SK-N-SH (cell line): ENCODE measurements at regions not wholly inside any gene's neighbourhood (a gene's known extent, or its start where the extent isn't known, plus 50 kb on each side); places are given as distances from the start of the nearest gene placed in this dataset.

ENCODE experiments used
- CTCF ChIA-PET: fragments of 300-600, 350-600 bp; formaldehyde crosslinking; extraction: SDS; loops from one replicate; lab custom pipeline; 2021; lab: Yijun Ruan, JAX
- POLR2A ChIA-PET: fragments of 350-600 bp; sonication (Branson Sonifier 250); formaldehyde crosslinking; extraction: SDS; loops from one replicate; lab custom pipeline; 2020; ENCODE audit warnings: antibody characterized with exemption, inconsistent platforms; lab: Yijun Ruan, JAX
- DNase-seq: peaks from one replicate; pipeline ENCODE4 v3.0.0; 2012
- H2AFZ ChIP-seq: fragments of 200-600 bp; sonication (generic); 2 replicates; pipeline ENCODE4 v1.8.1; 2016; ENCODE audit warnings: antibody characterized with exemption, mild to moderate bottlenecking, low read depth
- H3F3A ChIP-seq: fragments of 200-600 bp; sonication (generic); replicated peaks from 2 replicates; pipeline ENCODE3; 2016; ENCODE audit warnings: antibody characterized with exemption, mild to moderate bottlenecking; ENCODE audit not compliant: insufficient read depth
- H3K27ac ChIP-seq, 2 experiments: fragments of 200-500 bp in 1 of 2; fragments of 200-600 bp in 1 of 2; sonication (Bioruptor generic) in 1 of 2; sonication (generic), shearing (Covaris generic) in 1 of 2; 2 replicates each; pipeline versions ENCODE4 v1.5.1 to v1.6.1; 2014 to 2016; ENCODE audit warnings: low read depth in 2 of 2, inconsistent platforms in 1 of 2, low read length in 1 of 2, mild to moderate bottlenecking in 1 of 2, mixed read lengths in 1 of 2
- H3K27me3 ChIP-seq: fragments of 200-600 bp; sonication (generic), shearing (Covaris generic); 2 replicates; pipeline ENCODE4 v1.6.1; 2016; ENCODE audit warnings: mixed run types; ENCODE audit not compliant: insufficient read depth
- H3K36me3 ChIP-seq, 2 experiments: fragments of 200-500 bp in 1 of 2; fragments of 200-600 bp in 1 of 2; sonication (Bioruptor generic) in 1 of 2; sonication (generic) in 1 of 2; replicated peaks in 1 of 2; 2 replicates each; pipeline versions ENCODE3 to v1.5.1; 2014 to 2016; ENCODE audit warnings: low read length in 1 of 2, mild to moderate bottlenecking in 1 of 2; ENCODE audit not compliant: insufficient read depth in 2 of 2, control insufficient read depth in 1 of 2
- H3K4me1 ChIP-seq, 2 experiments: fragments of 200-500 bp in 1 of 2; fragments of 200-600 bp in 1 of 2; sonication (Bioruptor generic) in 1 of 2; sonication (generic), shearing (Covaris generic) in 1 of 2; 2 replicates each; pipeline versions ENCODE4 v1.5.1 to v1.6.1; 2014 to 2016; ENCODE audit warnings: low read depth in 1 of 2, low read length in 1 of 2, mixed run types in 1 of 2; ENCODE audit not compliant: insufficient read depth in 2 of 2, control insufficient read depth in 1 of 2
- H3K4me2 ChIP-seq: fragments of 200-600 bp; sonication (generic), shearing (Covaris generic); 2 replicates; pipeline ENCODE4 v1.6.1; 2017; ENCODE audit warnings: mixed run types
- H3K4me3 ChIP-seq, 2 experiments: fragments of 200-500 bp in 1 of 2; fragments of 200-600 bp in 1 of 2; sonication (Bioruptor generic) in 1 of 2; sonication (generic), shearing (Covaris generic) in 1 of 2; 2 replicates each; pipeline versions ENCODE4 v1.5.1 to v1.8.1; 2014 to 2016; ENCODE audit warnings: low read depth in 2 of 2, inconsistent platforms in 1 of 2, low read length in 1 of 2, mild to moderate bottlenecking in 1 of 2, mixed read lengths in 1 of 2, moderate library complexity in 1 of 2
- H3K79me2 ChIP-seq: fragments of 200-600 bp; sonication (generic); 2 replicates; pipeline ENCODE4 v1.8.1; 2017; ENCODE audit warnings: mild to moderate bottlenecking; ENCODE audit not compliant: insufficient read depth
- H3K9ac ChIP-seq: fragments of 200-600 bp; sonication (generic); 2 replicates; pipeline ENCODE4 v1.6.1; 2017; ENCODE audit warnings: mixed run types
- H3K9me2 ChIP-seq: fragments of 200-600 bp; sonication (generic); 2 replicates; pipeline ENCODE4 v1.6.1; 2017; ENCODE audit warnings: mixed run types
- H3K9me3 ChIP-seq: fragments of 200-600 bp; sonication (generic); 2 replicates; pipeline ENCODE4 v1.6.1; 2017; ENCODE audit warnings: mixed run types, mild to moderate bottlenecking, moderate library complexity
- H4K20me1 ChIP-seq: fragments of 200-600 bp; sonication (generic); 2 replicates; pipeline ENCODE4 v1.6.1; 2017; ENCODE audit warnings: mild to moderate bottlenecking, mixed run types; ENCODE audit not compliant: insufficient read depth
- CHD2 ChIP-seq: fragments of 150-350 bp; IDR thresholded peaks from 2 replicates; pipeline ENCODE4 v1.6.1; 2018; ENCODE audit warnings: low read length; ENCODE audit not compliant: partially characterized antibody
- EP300 ChIP-seq, 2 experiments: IDR thresholded peaks; 2 replicates each; pipeline versions ENCODE4 v1.4.0 to v1.6.1; 2012; ENCODE audit warnings: borderline replicate concordance in 1 of 2, low read depth in 1 of 2, low read length in 1 of 2
- FOSL2 ChIP-seq: IDR thresholded peaks from 2 replicates; pipeline ENCODE4 v1.4.0; 2012; ENCODE audit warnings: low read depth, mild to moderate bottlenecking, moderate library complexity, borderline replicate concordance
- FOXJ3 ChIP-seq: sonication (generic); formaldehyde crosslinking; IDR thresholded peaks from 2 replicates; pipeline ENCODE4 v1.5.1; 2020; ENCODE audit warnings: mild to moderate bottlenecking, missing genetic modification reagents
- FOXM1 ChIP-seq: IDR thresholded peaks from 2 replicates; pipeline ENCODE4 v1.4.0; 2012; ENCODE audit warnings: low read depth, mild to moderate bottlenecking
- GABPA ChIP-seq: IDR thresholded peaks from 2 replicates; pipeline ENCODE4 v1.4.0; 2012; ENCODE audit warnings: low read depth, mild to moderate bottlenecking
- JUND ChIP-seq: IDR thresholded peaks from 2 replicates; pipeline ENCODE4 v1.4.0; 2012
- MEF2A ChIP-seq: IDR thresholded peaks from 2 replicates; pipeline ENCODE4 v1.4.0; 2012; ENCODE audit warnings: low read depth, borderline replicate concordance
- POLR2AphosphoS5 ChIP-seq: IDR thresholded peaks from 2 replicates; pipeline ENCODE4 v1.6.1; 2012; ENCODE audit warnings: low read depth, low read length
- RAD21 ChIP-seq: IDR thresholded peaks from 2 replicates; pipeline ENCODE4 v1.6.1; 2012; ENCODE audit warnings: mild to moderate bottlenecking, low read length
- RCOR1 ChIP-seq: fragments of 150-350 bp; IDR thresholded peaks from 2 replicates; pipeline ENCODE4 v1.6.1; 2017; ENCODE audit warnings: antibody characterized with exemption, low read length
- RFX5 ChIP-seq: IDR thresholded peaks from 2 replicates; pipeline ENCODE4 v1.6.1; 2012; ENCODE audit warnings: mild to moderate bottlenecking, improper control_type of control experiment, low read length
- RXRA ChIP-seq: IDR thresholded peaks from 2 replicates; pipeline ENCODE4 v1.4.0; 2012; ENCODE audit warnings: low read depth, mild to moderate bottlenecking, borderline replicate concordance
- SIN3A ChIP-seq: IDR thresholded peaks from 2 replicates; pipeline ENCODE4 v1.6.1; 2012; ENCODE audit warnings: low read depth, mild to moderate bottlenecking, low read length, moderate library complexity, borderline replicate concordance
- SMC3 ChIP-seq: IDR thresholded peaks from 2 replicates; pipeline ENCODE4 v1.6.1; 2012; ENCODE audit warnings: low read depth, low read length, improper control_type of control experiment
- TCF12 ChIP-seq: IDR thresholded peaks from 2 replicates; pipeline ENCODE4 v1.4.0; 2012
- TEAD4 ChIP-seq: IDR thresholded peaks from 2 replicates; pipeline ENCODE4 v1.4.0; 2012; ENCODE audit warnings: mild to moderate bottlenecking, borderline replicate concordance; ENCODE audit not compliant: insufficient read depth
- WGBS: methylation state at CpG from one replicate; pipeline ENCODE4 v1.1.6; 2017; ENCODE audit warnings: low lambda C conversion rate; 5-methylcytosine and 5-hydroxymethylcytosine counted together
- TF ChIP-seq, protein P1 (sequence below): IDR thresholded peaks from 2 replicates; pipeline ENCODE4 v1.4.0; 2012; ENCODE audit warnings: low read depth
- TF ChIP-seq, protein P2 (sequence below): IDR thresholded peaks from 2 replicates; pipeline ENCODE4 v1.6.1; 2012; ENCODE audit warnings: mild to moderate bottlenecking, low read depth, low read length, moderate library complexity
- TF ChIP-seq, protein P3 (sequence below): IDR thresholded peaks from 2 replicates; pipeline ENCODE4 v1.4.0; 2012; ENCODE audit warnings: low read depth, borderline replicate concordance
- TF ChIP-seq, protein P4 (sequence below): IDR thresholded peaks from 2 replicates; pipeline ENCODE4; 2012

DNA sequence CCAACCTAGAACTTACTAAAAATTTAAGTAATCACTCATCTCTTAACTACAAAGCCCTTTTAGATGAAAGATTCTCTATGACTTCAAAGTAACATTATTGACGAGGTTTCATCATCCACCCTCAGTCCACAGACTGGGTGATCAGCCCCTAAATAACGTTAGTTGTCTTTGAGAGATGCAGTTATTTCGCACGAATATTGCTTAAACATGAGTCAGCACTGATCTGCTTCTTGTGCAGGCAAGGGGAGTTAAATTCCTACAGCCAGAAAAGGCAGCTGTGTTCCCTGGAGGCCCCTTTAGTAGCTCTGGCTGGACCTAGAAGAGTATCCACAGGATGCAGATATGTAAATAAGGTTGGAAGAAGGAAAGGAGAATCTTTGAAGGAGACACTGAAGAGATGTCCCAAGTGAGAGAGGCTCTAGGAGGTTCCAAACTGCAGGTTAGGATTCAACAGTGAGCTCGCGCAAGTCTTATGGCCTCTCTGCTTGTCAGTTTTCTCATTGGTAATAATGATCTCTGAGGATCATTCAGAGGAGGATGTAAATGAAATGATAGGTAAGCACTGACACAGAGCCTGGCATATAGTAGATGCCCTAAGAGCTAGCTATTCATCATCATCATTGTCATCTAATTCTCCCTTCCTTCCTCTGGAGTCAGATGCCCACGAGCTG is 122.2 kb upstream of the MAN2A1 start:
- no peak for TF ChIP-seq EP300 (IDR thresholded peaks at IDR 0.05; ENCODE audit: borderline replicate concordance in 1 of 2, low read depth in 1 of 2, low read length in 1 of 2)
- no peak for TF ChIP-seq FOXM1
- TF ChIP-seq, protein P1, sequence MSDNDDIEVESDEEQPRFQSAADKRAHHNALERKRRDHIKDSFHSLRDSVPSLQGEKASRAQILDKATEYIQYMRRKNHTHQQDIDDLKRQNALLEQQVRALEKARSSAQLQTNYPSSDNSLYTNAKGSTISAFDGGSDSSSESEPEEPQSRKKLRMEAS: no peak
- TF ChIP-seq RFX5: no peak
- no peak for TF ChIP-seq JUND
- TF ChIP-seq, protein P2, sequence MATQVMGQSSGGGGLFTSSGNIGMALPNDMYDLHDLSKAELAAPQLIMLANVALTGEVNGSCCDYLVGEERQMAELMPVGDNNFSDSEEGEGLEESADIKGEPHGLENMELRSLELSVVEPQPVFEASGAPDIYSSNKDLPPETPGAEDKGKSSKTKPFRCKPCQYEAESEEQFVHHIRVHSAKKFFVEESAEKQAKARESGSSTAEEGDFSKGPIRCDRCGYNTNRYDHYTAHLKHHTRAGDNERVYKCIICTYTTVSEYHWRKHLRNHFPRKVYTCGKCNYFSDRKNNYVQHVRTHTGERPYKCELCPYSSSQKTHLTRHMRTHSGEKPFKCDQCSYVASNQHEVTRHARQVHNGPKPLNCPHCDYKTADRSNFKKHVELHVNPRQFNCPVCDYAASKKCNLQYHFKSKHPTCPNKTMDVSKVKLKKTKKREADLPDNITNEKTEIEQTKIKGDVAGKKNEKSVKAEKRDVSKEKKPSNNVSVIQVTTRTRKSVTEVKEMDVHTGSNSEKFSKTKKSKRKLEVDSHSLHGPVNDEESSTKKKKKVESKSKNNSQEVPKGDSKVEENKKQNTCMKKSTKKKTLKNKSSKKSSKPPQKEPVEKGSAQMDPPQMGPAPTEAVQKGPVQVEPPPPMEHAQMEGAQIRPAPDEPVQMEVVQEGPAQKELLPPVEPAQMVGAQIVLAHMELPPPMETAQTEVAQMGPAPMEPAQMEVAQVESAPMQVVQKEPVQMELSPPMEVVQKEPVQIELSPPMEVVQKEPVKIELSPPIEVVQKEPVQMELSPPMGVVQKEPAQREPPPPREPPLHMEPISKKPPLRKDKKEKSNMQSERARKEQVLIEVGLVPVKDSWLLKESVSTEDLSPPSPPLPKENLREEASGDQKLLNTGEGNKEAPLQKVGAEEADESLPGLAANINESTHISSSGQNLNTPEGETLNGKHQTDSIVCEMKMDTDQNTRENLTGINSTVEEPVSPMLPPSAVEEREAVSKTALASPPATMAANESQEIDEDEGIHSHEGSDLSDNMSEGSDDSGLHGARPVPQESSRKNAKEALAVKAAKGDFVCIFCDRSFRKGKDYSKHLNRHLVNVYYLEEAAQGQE: no peak
- no peak for TF ChIP-seq TEAD4
- no peak for TF ChIP-seq CHD2
- no peak for TF ChIP-seq FOXJ3 (CRISPR knock-in tag)
- WGBS: 59% methylated on average over 7 of the region's 7 CpGs
- CTCF ChIA-PET: interaction anchor here (1.1 kb wide), 1 partner anchor 11 kb away, joined by 3 read pairs; no protein-coding TSS in a partner anchor

DNA sequence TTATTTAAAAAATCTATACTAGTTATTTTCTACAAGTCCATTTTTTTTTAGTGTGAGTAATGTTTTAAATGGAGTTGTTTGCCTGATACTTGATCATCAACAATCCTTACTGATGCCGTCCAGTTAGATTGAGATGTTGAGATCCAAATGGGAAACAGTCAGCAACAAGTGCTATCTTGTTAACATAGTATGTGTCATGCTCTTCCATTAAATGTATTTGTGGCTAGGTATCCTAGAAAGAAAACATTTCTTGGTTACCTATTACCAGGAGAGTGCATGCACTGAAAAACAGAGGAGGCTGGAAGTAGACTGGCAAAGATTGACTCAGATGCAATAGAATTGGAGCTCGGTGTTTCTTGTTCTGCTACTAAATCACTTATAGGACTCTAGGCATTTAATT is 123.4 kb upstream of the MAN2A1 start:
- POLR2A ChIA-PET: no interaction called here
- H3F3A ChIP-seq: no peaks in the 10 kb centered on the region
- H3K9ac ChIP-seq: no peak overlapping the region
- H3K4me1 ChIP-seq: no peaks in the 10 kb centered on the region
- WGBS: 79% methylated on average over 2 of the region's 2 CpGs
- no peaks in the 10 kb centered on the region for H3K36me3 ChIP-seq
- CTCF ChIA-PET: no interaction called here
- H3K9me3 ChIP-seq: no peaks in the 10 kb centered on the region
- H3K27ac ChIP-seq: no peak overlapping the region
- H3K79me2 ChIP-seq: no peaks in the 10 kb centered on the region
- H3K9me2 ChIP-seq: no peaks in the 10 kb centered on the region
- no peak for DNase-seq
- no peak overlapping the region for H2AFZ ChIP-seq
- no peaks in the 10 kb centered on the region for H4K20me1 ChIP-seq
- no peaks in the 10 kb centered on the region for H3K27me3 ChIP-seq
- H3K4me3 ChIP-seq: no peak overlapping the region
- no peak overlapping the region for H3K4me2 ChIP-seq
- no peak for TF ChIP-seq MEF2A
- TF ChIP-seq RAD21: no peak
- TF ChIP-seq GABPA: no peak
- no peak for TF ChIP-seq SMC3
- TF ChIP-seq, protein P3, sequence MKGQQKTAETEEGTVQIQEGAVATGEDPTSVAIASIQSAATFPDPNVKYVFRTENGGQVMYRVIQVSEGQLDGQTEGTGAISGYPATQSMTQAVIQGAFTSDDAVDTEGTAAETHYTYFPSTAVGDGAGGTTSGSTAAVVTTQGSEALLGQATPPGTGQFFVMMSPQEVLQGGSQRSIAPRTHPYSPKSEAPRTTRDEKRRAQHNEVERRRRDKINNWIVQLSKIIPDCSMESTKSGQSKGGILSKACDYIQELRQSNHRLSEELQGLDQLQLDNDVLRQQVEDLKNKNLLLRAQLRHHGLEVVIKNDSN: no peak
- TF ChIP-seq, protein P1: no peak
- TF ChIP-seq FOXM1: no peak
- TF ChIP-seq RXRA: no peak
- TF ChIP-seq RCOR1: no peak
- no peak for TF ChIP-seq POLR2AphosphoS5
- TF ChIP-seq EP300 (IDR thresholded peaks at IDR 0.05; ENCODE audit: borderline replicate concordance in 1 of 2, low read depth in 1 of 2, low read length in 1 of 2): no peak
- TF ChIP-seq, protein P4, sequence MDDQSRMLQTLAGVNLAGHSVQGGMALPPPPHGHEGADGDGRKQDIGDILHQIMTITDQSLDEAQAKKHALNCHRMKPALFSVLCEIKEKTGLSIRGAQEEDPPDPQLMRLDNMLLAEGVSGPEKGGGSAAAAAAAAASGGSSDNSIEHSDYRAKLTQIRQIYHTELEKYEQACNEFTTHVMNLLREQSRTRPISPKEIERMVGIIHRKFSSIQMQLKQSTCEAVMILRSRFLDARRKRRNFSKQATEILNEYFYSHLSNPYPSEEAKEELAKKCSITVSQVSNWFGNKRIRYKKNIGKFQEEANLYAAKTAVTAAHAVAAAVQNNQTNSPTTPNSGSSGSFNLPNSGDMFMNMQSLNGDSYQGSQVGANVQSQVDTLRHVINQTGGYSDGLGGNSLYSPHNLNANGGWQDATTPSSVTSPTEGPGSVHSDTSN: no peak
- no peak for TF ChIP-seq RFX5
- TF ChIP-seq TCF12: no peak
- TF ChIP-seq FOXJ3 (CRISPR knock-in tag): no peak
- TF ChIP-seq FOSL2: no peak
- TF ChIP-seq SIN3A: no peak

More for the DNA sequence above, 122.2 kb upstream of the MAN2A1 start:
- Histone ChIP-seq H3K9ac (no peak overlapping the region), H3F3A (no peaks in the 10 kb centered on the region), H4K20me1 (no peaks in the 10 kb centered on the region), H3K4me3 (no peak overlapping the region), H3K27ac (no peak overlapping the region), H3K27me3 (no peaks in the 10 kb centered on the region), H3K4me1 (no peaks in the 10 kb centered on the region), H3K9me3 (no peaks in the 10 kb centered on the region), H2AFZ (no peak overlapping the region), H3K4me2 (no peak overlapping the region), H3K36me3 (no peaks in the 10 kb centered on the region), H3K79me2 (no peaks in the 10 kb centered on the region), H3K9me2 (no peaks in the 10 kb centered on the region)
- DNase-seq: no peak
- POLR2A ChIA-PET: no interaction called here
